H9 (cell line): ENCODE measurements at regions not wholly inside any gene's neighbourhood (a gene's known extent, or its start where the extent isn't known, plus 50 kb on each side); places are given as distances from the start of the nearest gene placed in this dataset.

Source experiments
- DNase-seq: peaks from one replicate; pipeline ENCODE4 v3.0.0-alpha.2; 2017
- H2AFZ ChIP-seq: one replicate; pipeline ENCODE4 v1.6.1; 2013; ENCODE audit warnings: mild to moderate bottlenecking, low read length, control low read depth, moderate library complexity
- H2AK5ac ChIP-seq: 2 replicates; pipeline ENCODE4 v1.6.1; 2013; ENCODE audit warnings: low read length, control low read depth, mixed read lengths; ENCODE audit not compliant: insufficient read length
- H2BK120ac ChIP-seq: one replicate; pipeline ENCODE4 v1.6.1; 2013; ENCODE audit warnings: low read depth, mild to moderate bottlenecking, low read length, control low read depth, inconsistent platforms; ENCODE audit not compliant: poor library complexity, severe bottlenecking
- H2BK12ac ChIP-seq: 2 replicates; pipeline ENCODE4 v1.6.1; 2013; ENCODE audit warnings: low read length, control low read depth, mixed read lengths, low read depth; ENCODE audit not compliant: insufficient read length
- H2BK15ac ChIP-seq: 2 replicates; pipeline ENCODE4 v1.6.1; 2013; ENCODE audit warnings: low read depth, low read length, control low read depth
- H2BK20ac ChIP-seq: one replicate; pipeline ENCODE4 v1.6.1; 2013; ENCODE audit warnings: low read depth, mild to moderate bottlenecking, low read length, control low read depth, inconsistent platforms; ENCODE audit not compliant: poor library complexity, severe bottlenecking
- H2BK5ac ChIP-seq: 2 replicates; pipeline ENCODE4 v1.6.1; 2013; ENCODE audit warnings: low read length, control low read depth, mixed read lengths; ENCODE audit not compliant: insufficient read length
- H3K14ac ChIP-seq: 2 replicates; pipeline ENCODE4 v1.6.1; 2013; ENCODE audit warnings: low read length, control low read depth; ENCODE audit not compliant: insufficient read depth
- H3K18ac ChIP-seq: 2 replicates; pipeline ENCODE4 v1.6.1; 2013; ENCODE audit warnings: low read depth, mild to moderate bottlenecking, mixed read lengths, low read length, control low read depth; ENCODE audit not compliant: insufficient read length
- H3K23ac ChIP-seq: 2 replicates; pipeline ENCODE4 v1.6.1; 2013; ENCODE audit warnings: low read length, control low read depth, mixed read lengths, low read depth; ENCODE audit not compliant: insufficient read length
- H3K23me2 ChIP-seq: 2 replicates; pipeline ENCODE4 v1.6.1; 2013; ENCODE audit warnings: low read depth, mild to moderate bottlenecking, mixed read lengths, low read length, control low read depth; ENCODE audit not compliant: insufficient read length, poor library complexity, severe bottlenecking
- H3K27ac ChIP-seq: 2 replicates; pipeline ENCODE4 v1.5.1; 2013; ENCODE audit warnings: low read length, control low read depth, mixed read lengths, low read depth; ENCODE audit not compliant: insufficient read length
- H3K27me3 ChIP-seq: 2 replicates; pipeline ENCODE4 v1.6.1; 2013; ENCODE audit warnings: low read length, control low read depth, inconsistent platforms; ENCODE audit not compliant: insufficient read depth
- H3K4ac ChIP-seq: 2 replicates; pipeline ENCODE4 v1.6.1; 2013; ENCODE audit warnings: low read depth, mild to moderate bottlenecking, control low read depth, inconsistent platforms, low read length, moderate library complexity
- H3K4me1 ChIP-seq: 2 replicates; pipeline ENCODE4 v1.6.1; 2013; ENCODE audit warnings: low read length, control low read depth, inconsistent platforms; ENCODE audit not compliant: insufficient read depth
- H3K4me2 ChIP-seq: 2 replicates; pipeline ENCODE4 v1.6.1; 2013; ENCODE audit warnings: low read length, control low read depth, mixed read lengths; ENCODE audit not compliant: insufficient read length, insufficient read depth
- H3K56ac ChIP-seq: 2 replicates; pipeline ENCODE4 v1.6.1; 2013; ENCODE audit warnings: low read depth, mild to moderate bottlenecking, mixed read lengths, low read length, control low read depth; ENCODE audit not compliant: insufficient read length
- H3K79me1 ChIP-seq: 2 replicates; pipeline ENCODE4 v1.6.1; 2013; ENCODE audit warnings: low read depth, mild to moderate bottlenecking, moderate library complexity, low read length, control low read depth, inconsistent platforms; ENCODE audit not compliant: insufficient read depth, poor library complexity, severe bottlenecking
- H3K79me2 ChIP-seq: 2 replicates; pipeline ENCODE4 v1.6.1; 2013; ENCODE audit warnings: low read length, control low read depth, inconsistent platforms; ENCODE audit not compliant: insufficient read depth
- H3K9ac ChIP-seq: 2 replicates; pipeline ENCODE4 v1.6.1; 2013; ENCODE audit warnings: low read length, control low read depth, mixed read lengths; ENCODE audit not compliant: insufficient read length; ENCODE audit errors: extremely low read depth
- H3K9me3 ChIP-seq: one replicate; pipeline ENCODE4 v1.6.1; 2013; ENCODE audit warnings: low read depth, low read length, inconsistent platforms; ENCODE audit not compliant: control insufficient read depth
- H3T11ph ChIP-seq: one replicate; pipeline ENCODE4 v1.6.1; 2013; ENCODE audit warnings: mild to moderate bottlenecking, low read length, control low read depth, inconsistent platforms
- H4K20me1 ChIP-seq: one replicate; pipeline ENCODE4 v1.6.1; 2013; ENCODE audit not compliant: control insufficient read depth, insufficient read length, insufficient read depth
- H4K5ac ChIP-seq: 2 replicates; pipeline ENCODE4 v1.6.1; 2013; ENCODE audit warnings: low read depth, mild to moderate bottlenecking, mixed read lengths, low read length, control low read depth; ENCODE audit not compliant: insufficient read length
- H4K8ac ChIP-seq: replicated peaks from 2 replicates; pipeline ENCODE4 v1.6.1; 2013; ENCODE audit warnings: low read length, control low read depth, mixed read lengths, low read depth; ENCODE audit not compliant: insufficient read length
- H4K91ac ChIP-seq: 2 replicates; pipeline ENCODE4 v1.6.1; 2013; ENCODE audit warnings: low read depth, mild to moderate bottlenecking, moderate library complexity, mixed read lengths, low read length, control low read depth; ENCODE audit not compliant: insufficient read length
- H3K27ac Mint-ChIP-seq, 3 experiments: 2 replicates in 2 of 3; 3 replicates in 1 of 3; pipeline ENCODE4 v1.8.0; 2020 to 2021; ENCODE audit warnings: mixed read lengths in 3 of 3, mild to moderate bottlenecking in 1 of 3, moderate library complexity in 1 of 3
- H3K27me3 Mint-ChIP-seq: 2 replicates; pipeline ENCODE4 v1.8.0; 2021; ENCODE audit warnings: low read depth, mild to moderate bottlenecking, moderate library complexity, mixed read lengths
- H3K36me3 Mint-ChIP-seq, 3 experiments: 2 replicates in 2 of 3; 3 replicates in 1 of 3; pipeline ENCODE4 v1.8.0; 2020 to 2021; ENCODE audit warnings: low read depth in 3 of 3, mixed read lengths in 3 of 3; ENCODE audit not compliant: insufficient read depth in 1 of 3
- H3K4me1 Mint-ChIP-seq, 2 experiments: 2 replicates each; pipeline ENCODE4 v1.8.0; 2020; ENCODE audit warnings: mixed read lengths in 2 of 2
- H3K4me3 Mint-ChIP-seq, 2 experiments: 2 replicates in 1 of 2; 3 replicates in 1 of 2; pipeline ENCODE4 v1.8.0; 2020 to 2021; ENCODE audit warnings: mild to moderate bottlenecking in 2 of 2, mixed read lengths in 2 of 2, moderate library complexity in 1 of 2
- H3K9me3 Mint-ChIP-seq, 2 experiments: 2 replicates in 1 of 2; 3 replicates in 1 of 2; pipeline ENCODE4 v1.8.0; 2020; ENCODE audit warnings: mild to moderate bottlenecking in 2 of 2, mixed read lengths in 2 of 2, moderate library complexity in 1 of 2
- CTCF ChIP-seq: fragments of 200-600 bp; sonication (generic); conservative IDR thresholded peaks from 3 replicates; pipeline ENCODE4 v1.8.0; 2021; ENCODE audit warnings: antibody characterized with exemption, mild to moderate bottlenecking
- WGBS: extraction: QIAGEN DNeasy Blood & Tissue Kit; methylation state at CpG from one replicate; pipeline ENCODE4 v1.1.7; 2013; ENCODE audit warnings: missing lambda C conversion rate, low lambda C conversion rate, mixed read lengths; ENCODE audit not compliant: insufficient read length; ENCODE audit errors: extremely low coverage; 5-methylcytosine and 5-hydroxymethylcytosine counted together

GRCh38 chr2:65729246-65729645, 296.8 kb upstream of the SPRED2 start:
- no peak overlapping the region for H3K4ac ChIP-seq
- H3K9me3 ChIP-seq: no peaks in the 10 kb centered on the region
- no peaks in the 10 kb centered on the region for H3K79me2 ChIP-seq
- Mint-ChIP-seq H3K4me1 (peaks cover 12 to 17% of the 10 kb centered on the region in 2 experiments), H3K36me3 (peaks cover 0 to 7% (median 3%) of the 10 kb centered on the region in 3 experiments; a peak in 5 of 7 replicates), H3K27ac (no peak overlapping the region), H3K9me3 (peaks cover 4 to 8% of the 10 kb centered on the region in 2 experiments; a peak in 3 of 5 replicates), H3K4me3 (no peak overlapping the region), H3K27me3 (peaks cover 4% of the 10 kb centered on the region; the same call in 1 of the 2 replicates)
- H4K20me1 ChIP-seq: no peaks in the 10 kb centered on the region
- H2BK15ac ChIP-seq: no peak overlapping the region
- H2BK12ac ChIP-seq: no peak overlapping the region
- no peak overlapping the region for H3K14ac ChIP-seq
- H2BK20ac ChIP-seq: no peak overlapping the region
- no CpG with 5 or more reads among the region's 5 CpGs for WGBS
- no peak overlapping the region for H4K91ac ChIP-seq
- H3K9ac ChIP-seq: no peak overlapping the region
- DNase-seq: no peak
- H4K8ac ChIP-seq: no peak overlapping the region
- no peak overlapping the region for H2BK120ac ChIP-seq
- no peak overlapping the region for H3K23ac ChIP-seq
- no peak overlapping the region for H3K56ac ChIP-seq
- H3K79me1 ChIP-seq: no peaks in the 10 kb centered on the region
- H3K4me1 ChIP-seq: no peaks in the 10 kb centered on the region
- no peak overlapping the region for H3K18ac ChIP-seq
- no peak overlapping the region for H2AFZ ChIP-seq
- no peak overlapping the region for H4K5ac ChIP-seq
- H3K27ac ChIP-seq: no peak overlapping the region
- TF ChIP-seq CTCF: no peak
- H3K4me2 ChIP-seq: no peak overlapping the region
- H2AK5ac ChIP-seq: no peak overlapping the region
- H3T11ph ChIP-seq: no peak overlapping the region
- no peaks in the 10 kb centered on the region for H3K27me3 ChIP-seq
- no peak overlapping the region for H2BK5ac ChIP-seq
- no peaks in the 10 kb centered on the region for H3K23me2 ChIP-seq
